Activated T-cell treated with anti-CD3 and anti-CD28 coated beads for 24 hours (primary cell): ENCODE measurements at regions not wholly inside any gene's neighbourhood (a gene's known extent, or its start where the extent isn't known, plus 50 kb on each side); places are given as distances from the start of the nearest gene placed in this dataset.
"Not testable (repeated sequence)": the region's sequence is repeated elsewhere in the genome, so short reads cannot be mapped to it uniquely, and the experiment has no call there.

Source experiments
- DNase-seq: peaks from one replicate; pipeline ENCODE4 v3.0.0-alpha.2; 2020; ENCODE audit warnings: low read depth

- DNase-seq = no peak
These were observed 68.5 kb downstream of the MRPL36 start for GRCh38 chr5:1731091-1731639.

GRCh38 chr5:1730487-1730847, 69.2 kb downstream of the MRPL36 start:
- no peak for DNase-seq

- DNase-seq = no peak
These were observed 69.8 kb downstream of the MRPL36 start for GRCh38 chr5:1729641-1730486.

- DNase-seq = no peak
These were observed 70.8 kb downstream of the MRPL36 start for GRCh38 chr5:1728846-1729245.

GRCh38 chr5:1727571-1727970, 72.1 kb downstream of the MRPL36 start:
- no peak for DNase-seq

- DNase-seq = no peak
These were observed 72.7 kb downstream of the MRPL36 start for GRCh38 chr5:1726956-1727355.

- no peak for DNase-seq
These were observed 73.2 kb downstream of the MRPL36 start for GRCh38 chr5:1726469-1726865.

- no peak for DNase-seq
These were observed 73.8 kb downstream of the MRPL36 start for GRCh38 chr5:1725641-1726468.

- DNase-seq = no peak
These were observed 74.6 kb downstream of the MRPL36 start for GRCh38 chr5:1724822-1725602.

- no peak for DNase-seq
These were observed 75.4 kb downstream of the MRPL36 start for GRCh38 chr5:1723957-1724821.

- no peak for DNase-seq
These were observed 76.2 kb downstream of the MRPL36 start for GRCh38 chr5:1723476-1723875.

- DNase-seq = no peak
These were observed 76.8 kb downstream of the MRPL36 start for GRCh38 chr5:1722877-1723276.

- DNase-seq = no peak
These were observed 79.1 kb downstream of the MRPL36 start for GRCh38 chr5:1720396-1721110.

- no peak for DNase-seq
These were observed 79.8 kb downstream of the MRPL36 start for GRCh38 chr5:1719860-1720259.

GRCh38 chr5:1718669-1719068, 81.0 kb downstream of the MRPL36 start:
- no peak for DNase-seq

- DNase-seq = not testable (repeated sequence)
These were observed 89.5 kb downstream of the MRPL36 start for GRCh38 chr5:1710091-1710490.

GRCh38 chr5:1709171-1709803, 90.3 kb downstream of the MRPL36 start:
- DNase-seq = no peak

- DNase-seq = no peak
These were observed 91.0 kb downstream of the MRPL36 start for GRCh38 chr5:1708592-1709141.

- DNase-seq = no peak
These were observed 92.2 kb downstream of the MRPL36 start for GRCh38 chr5:1707467-1707866.

- no peak for DNase-seq
These were observed 93.2 kb downstream of the MRPL36 start for GRCh38 chr5:1706428-1706827.
